DMS53 treated with DMSO at 0.1 percent for 48 hours (cell line): ENCODE measurements at regions not wholly inside any gene's neighbourhood (a gene's known extent, or its start where the extent isn't known, plus 50 kb on each side); places are given as distances from the start of the nearest gene placed in this dataset.
A peak's percentile ranks its signal among the peaks of the same experiment; 100 is the strongest.
"Not testable (repeated sequence)": the region's sequence is repeated elsewhere in the genome, so short reads cannot be mapped to it uniquely, and the experiment has no call there.

ENCODE experiments used
- DNase-seq: peaks from one replicate; lab custom pipeline; 2025; ENCODE audit not compliant: unreplicated experiment; lab: John Stamatoyannopoulos, UW

DNA sequence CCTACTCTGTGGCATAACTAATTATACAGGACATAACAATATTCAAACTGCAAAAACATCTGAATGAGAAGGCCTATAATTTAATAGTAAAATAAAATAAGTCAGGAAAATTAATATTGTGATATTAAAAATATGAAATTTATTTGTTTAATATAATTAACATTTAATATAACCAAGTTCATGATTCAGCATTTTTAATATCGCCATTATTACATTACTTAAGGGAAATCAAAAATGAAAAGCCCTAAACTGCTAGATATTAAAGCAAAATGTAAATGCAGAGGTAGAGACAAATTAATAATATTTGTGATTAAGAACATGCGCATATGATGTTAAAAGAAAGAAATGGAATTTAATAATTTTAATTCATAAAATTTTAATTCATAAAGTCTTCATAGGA is 683.4 kb upstream of the EYS start:
- DNase-seq: no peak

DNA sequence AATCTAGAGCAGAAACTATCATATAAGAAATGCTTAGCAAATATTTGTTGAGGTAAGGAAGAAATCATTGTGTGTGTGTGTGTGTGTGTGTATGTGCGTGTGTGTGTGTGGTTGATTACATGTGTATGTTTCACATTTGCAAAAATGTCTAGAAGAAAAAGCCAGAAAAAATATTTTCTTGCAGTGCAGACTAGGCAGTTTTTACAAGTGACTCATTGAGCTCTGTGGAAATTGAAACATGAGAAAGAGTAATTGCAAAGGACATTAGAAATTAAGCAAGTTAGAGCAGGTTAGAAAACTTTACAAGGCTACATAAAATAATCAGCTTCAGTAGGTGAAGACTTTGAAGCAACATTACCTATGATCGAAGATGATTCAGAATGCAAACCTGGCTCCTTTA is 669.0 kb upstream of the EYS start:
- DNase-seq: no peak

DNA sequence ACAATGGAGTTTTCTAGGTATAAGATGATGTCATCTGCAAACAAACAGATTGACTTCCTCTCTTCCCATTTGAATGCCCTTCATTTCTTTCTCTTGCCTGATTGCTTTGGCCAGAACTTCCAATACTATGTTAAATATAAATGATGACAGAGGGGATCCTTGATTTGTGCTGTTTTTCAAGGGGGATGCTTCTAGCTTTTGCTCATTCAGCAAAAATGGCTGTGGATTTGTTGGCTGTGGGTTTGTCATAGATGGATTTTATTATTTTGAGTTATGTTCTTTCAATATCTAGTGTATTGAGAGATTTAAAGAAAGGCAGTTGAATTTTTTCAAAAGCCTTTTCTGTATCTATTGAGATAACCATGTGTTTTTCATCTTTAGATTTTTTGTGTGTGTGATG is 662.4 kb upstream of the EYS start:
- DNase-seq: no peak

DNA sequence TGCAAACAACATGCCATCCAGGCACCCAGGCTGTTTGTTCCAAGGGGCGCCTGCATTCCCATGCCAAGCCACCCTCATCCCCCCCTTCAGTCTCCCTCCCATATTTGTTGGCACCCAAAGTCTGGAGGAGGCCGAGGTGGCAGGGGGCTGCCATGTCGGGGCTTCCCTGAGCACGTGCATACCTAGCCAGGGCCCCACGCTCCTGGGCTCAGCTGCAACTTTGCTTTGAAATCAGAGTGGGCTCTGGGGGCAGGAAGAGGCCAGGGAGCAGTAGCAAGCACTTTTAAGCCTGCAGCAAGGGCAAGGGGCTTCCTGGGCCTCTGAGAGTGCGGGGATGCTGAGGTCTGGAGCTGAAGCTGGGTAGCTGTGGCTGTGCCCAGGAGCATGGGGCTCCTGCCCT is 655.9 kb upstream of the EYS start:
- no peak for DNase-seq

DNA sequence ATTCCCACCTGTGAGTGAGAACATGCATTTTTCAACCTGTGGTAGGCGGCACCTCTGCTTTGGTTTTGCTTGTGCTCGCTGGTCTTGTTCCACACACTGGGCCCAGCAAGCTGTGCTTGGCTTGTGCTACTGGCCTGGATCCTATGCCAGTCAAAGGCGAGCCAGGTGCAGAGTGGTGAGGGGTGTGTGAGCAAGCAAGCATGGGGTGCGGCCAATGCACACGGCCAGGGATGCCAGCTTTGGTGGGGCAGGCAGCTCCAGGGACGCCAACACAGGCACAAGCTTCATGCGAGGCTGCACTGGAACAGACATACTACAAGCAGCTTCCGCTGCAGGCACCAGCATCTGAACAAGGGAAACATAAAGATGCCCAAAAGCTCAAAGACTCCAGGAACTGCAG is 654.9 kb upstream of the EYS start:
- DNase-seq: no peak

DNA sequence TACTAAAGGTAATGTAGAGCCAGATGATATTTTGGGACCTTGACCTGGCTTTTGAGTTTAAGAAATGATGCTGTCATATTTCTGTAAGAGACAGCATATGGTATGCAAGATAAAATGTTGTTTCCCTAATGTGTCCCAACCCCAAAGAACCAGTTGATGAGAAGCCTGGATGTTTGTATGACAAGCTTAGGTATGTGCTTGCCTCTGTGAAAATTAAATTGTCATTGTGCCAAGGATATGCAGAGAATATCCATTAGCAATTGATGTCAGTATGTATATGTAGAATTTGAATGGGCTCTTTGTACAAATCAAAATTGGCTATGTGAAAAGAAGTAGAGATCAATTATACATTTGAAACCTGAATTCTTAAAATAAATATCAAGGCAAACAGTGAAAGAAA is 650.8 kb upstream of the EYS start:
- no peak for DNase-seq

DNA sequence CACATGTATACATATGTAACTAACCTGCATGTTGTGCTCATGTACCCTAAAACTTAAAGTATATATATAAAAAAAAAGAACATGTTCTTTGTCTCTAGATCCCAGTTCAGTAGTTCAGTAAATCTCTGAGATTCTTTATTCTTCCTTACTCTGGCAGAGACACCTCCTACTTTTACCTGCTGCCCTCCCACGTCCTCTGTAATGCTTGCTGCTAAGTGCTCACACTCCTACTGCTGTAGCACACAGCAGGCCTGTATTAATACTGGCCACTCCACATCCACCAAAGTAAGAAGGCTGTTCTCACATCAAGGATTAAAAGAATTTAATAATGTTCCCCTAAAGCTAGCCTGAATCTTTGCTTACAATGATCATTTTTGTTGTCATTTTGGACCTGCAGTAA is 648.4 kb upstream of the EYS start:
- DNase-seq: no peak

DNA sequence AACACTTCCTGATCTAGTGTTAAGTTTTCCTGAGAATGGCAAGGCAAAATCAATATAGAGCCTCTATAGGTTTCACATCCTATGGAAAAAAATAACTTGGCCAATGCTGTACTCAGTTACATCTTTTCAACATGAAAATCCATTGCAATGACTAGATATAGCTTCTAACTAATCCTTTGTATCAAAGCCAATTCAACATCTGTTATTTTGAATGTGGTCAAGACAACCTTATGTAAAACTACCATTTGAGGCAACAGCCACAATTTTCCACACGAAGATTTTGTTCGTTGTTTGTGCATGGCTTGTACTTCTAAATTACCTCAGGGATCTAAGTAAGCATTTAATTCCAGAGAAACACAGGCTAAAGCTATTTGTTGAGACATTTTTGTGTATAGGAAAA is 637.8 kb upstream of the EYS start:
- DNase-seq: no peak

DNA sequence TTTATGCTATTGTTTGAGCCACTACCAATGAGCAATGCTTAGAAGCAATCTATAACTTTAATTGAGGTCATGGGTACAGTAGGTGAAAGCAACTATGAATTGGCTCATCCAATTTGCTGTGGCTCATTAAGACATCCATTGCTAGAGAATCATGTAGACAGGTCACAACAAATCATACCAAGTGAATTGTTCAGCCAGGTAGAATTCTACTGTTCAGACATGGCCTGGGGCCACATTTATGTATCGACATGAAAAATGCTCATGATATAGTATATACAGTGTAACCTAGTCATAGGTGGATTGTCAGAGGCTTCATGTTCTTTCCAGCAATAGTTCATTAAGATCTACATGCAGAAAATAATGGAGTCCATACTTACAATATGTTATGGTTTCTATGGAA is 633.7 kb upstream of the EYS start:
- no peak for DNase-seq

DNA sequence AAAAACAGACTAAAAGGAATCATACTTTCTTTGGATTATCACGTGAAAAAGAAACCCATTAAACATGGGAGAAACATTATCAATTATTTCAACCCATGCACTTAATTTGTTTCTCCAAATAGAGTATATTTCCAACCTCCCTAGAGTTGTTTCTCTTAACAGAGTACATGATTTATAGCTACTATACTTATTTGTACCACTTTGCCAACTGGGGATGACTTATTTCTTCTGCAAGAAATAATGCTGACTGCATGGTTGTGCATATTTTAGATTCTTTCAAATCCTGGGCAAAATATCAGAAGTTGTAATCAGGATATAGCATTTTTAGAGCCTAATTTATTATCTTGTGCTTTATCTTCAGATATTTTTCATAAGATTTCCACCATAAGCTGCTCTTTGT is 629.1 kb upstream of the EYS start:
- no peak for DNase-seq

DNA sequence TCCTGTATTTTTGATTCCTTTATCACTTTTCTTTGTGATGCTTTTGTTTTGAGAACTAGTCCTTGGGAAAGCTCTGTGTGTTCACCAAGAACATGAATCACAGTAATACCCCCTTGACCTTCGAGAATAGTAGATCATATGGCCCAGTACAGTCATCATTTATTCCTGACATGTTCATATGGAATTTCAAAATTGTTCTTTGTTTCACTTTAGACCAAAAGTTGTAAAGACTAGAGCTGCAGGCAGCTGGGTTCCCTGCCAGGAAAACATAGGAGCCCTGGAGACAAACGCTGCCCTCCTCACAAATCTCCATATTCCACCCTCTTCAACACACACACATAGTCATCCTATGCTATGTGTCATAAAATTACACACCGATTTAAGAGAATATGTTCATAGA is 621.2 kb upstream of the EYS start:
- DNase-seq: no peak

DNA sequence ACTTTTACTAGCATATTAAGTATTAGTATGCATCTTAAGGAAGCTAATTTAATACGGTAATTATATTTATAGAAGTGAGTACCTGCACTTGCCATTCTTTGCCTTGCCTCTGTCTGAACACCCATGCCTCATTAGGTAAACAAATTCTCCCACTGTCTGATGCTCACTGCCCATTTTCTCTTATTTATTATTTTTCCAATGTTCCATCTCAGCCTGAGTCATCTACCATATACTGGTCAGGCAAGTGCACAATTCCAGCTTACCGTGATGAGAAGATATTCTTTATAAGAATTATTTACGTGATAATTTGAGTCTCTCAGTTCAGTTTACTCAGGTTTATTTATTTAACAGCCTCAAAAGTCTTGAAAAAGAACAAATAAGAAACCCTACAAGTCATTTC is 619.2 kb upstream of the EYS start:
- DNase-seq: peak; percentile 56

DNA sequence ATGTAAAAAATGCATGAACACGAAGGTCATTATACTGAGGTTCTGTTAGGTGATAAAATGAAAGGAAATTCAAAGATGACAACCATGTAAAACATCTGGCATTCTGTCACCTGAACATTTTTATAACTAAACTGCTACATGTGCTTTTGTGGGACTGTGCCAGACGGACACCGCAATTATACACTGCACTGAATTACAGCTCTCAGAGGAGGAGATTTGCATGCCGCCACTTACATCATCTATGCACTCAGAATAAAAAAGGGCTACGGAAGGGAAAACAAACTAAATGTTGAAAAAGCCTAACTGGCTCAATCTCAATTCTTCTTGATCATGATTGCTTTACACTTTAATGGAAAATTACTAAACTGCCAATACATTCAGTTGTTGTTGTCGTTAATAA is 614.0 kb upstream of the EYS start:
- no peak for DNase-seq

DNA sequence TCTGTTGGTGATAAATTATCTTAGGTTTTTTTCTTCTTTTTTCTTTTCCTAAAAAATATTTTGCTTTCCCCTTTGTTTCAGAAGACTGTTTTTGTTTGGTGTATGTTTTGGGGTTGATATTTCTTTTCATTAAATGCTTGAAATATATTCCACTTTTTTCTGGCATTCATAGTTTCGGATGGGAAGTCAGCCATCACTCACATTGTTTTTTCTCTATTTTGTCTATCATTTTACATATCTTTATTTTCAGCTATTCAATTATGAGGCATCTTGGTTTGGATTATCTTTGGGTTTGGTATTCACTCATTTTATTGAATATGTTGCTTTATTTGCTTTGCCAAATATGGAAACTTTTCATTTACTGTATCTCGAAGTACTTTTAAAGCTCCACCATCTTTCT is 600.5 kb upstream of the EYS start:
- no peak for DNase-seq

DNA sequence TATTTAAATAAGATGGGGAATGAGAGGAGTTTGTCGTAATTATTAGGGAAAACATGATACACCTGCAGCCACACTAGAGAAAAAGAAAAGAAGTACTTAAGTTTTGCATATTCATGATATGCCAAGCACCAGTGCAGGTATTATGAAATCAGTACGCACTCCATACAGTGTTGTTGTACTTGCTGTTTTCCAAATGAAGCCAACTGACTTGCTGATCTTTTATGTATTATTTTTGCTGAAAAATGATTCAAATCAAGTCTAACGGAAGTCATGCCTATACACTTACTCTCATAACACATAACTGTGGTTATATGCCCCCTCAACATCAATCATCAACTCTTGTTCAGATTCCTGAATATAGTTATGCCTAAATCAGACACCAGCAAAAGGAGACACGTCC is 584.9 kb upstream of the EYS start:
- no peak for DNase-seq

DNA sequence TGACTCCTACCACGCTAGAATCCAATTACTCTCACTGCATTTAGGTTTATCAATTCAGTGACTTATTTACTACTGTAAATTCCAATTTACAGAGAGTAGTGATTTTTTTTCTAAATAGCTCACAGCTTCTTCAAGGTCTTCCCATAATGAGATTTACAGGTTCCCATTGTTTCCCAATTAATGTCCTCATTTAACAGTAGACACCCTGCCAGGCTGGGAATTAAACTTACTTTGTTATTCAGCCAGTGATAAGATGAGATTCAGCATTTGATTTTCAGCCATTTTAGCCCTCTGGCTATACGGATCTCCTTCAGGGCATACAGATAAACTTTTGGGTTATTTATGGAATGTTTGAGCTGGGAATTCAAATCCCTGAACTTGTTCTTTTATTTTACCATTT is 582.9 kb upstream of the EYS start:
- no peak for DNase-seq

DNA sequence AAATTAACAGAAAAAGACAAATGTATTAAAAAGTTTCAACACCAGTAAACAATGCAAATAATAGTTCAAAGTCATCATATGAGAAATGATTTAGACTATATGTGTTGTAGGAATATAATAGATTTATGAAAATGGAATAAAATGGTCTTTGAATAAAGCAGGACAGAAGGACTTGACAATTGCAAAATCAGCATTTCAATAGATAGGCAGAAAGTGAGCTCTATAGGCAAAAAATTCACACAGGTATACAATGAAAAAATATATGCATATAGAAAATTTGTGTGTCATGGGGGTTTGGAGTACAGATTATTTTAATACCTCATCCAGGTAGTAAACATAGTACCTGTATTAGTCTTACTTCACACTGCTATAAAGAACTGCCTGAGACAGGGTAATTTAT is 571.1 kb upstream of the EYS start:
- DNase-seq: no peak

DNA sequence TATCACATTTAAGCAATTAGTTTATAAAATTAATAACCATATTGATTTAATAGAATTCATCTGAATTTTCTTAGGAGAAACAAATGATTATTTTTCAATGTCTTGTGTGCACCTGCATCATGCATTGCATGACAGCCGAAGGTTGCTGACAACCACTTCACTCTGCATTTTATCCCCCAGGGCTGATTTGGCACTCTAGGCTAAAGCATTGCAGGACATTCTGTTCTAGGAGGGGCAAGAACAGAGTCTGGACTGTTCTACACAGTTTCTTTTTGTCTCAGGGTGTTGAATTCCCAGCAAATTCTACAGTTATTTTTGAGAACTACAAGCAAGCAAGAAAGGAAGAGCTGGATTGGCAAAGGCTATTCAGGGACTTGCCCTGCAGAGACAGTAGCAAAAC is 570.4 kb upstream of the EYS start:
- no peak for DNase-seq

DNA sequence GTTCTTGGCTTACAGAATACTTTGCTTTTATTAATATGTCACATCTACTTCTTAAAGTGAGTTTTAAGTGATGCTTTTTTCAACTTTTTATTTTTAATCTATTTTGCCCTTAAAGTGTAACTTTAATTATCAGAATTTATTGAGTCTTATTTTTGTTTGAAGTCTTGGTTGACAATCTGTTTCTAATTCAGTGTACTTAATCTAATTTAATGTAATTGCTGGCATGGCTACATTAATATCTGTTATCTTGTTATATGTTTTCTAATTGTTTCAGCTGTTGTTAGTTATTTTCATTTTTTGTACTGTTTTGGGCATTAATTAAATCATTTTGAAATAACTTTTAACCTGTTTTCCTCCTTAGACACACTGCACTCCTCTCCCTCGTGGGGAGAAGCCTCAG is 558.7 kb upstream of the EYS start:
- DNase-seq: no peak

DNA sequence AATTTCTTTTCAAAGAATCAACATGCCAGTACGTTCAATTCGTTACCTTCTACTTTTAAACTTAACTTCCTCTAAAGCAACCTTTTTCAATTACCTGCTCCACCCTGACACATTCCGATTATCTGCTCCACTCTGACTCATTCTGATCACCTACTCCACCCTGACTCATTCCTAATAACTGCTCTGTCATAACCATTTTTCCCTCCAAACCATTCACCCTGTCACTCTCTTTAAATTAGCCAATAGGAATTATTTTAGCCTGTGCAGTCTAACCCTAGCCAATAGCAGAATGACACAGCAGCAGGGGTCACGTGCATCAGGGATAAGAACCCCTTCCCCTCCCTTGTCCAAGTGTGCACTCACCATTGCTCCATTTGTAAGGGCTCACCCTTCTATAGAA is 557.4 kb upstream of the EYS start:
- DNase-seq: no peak

DNA sequence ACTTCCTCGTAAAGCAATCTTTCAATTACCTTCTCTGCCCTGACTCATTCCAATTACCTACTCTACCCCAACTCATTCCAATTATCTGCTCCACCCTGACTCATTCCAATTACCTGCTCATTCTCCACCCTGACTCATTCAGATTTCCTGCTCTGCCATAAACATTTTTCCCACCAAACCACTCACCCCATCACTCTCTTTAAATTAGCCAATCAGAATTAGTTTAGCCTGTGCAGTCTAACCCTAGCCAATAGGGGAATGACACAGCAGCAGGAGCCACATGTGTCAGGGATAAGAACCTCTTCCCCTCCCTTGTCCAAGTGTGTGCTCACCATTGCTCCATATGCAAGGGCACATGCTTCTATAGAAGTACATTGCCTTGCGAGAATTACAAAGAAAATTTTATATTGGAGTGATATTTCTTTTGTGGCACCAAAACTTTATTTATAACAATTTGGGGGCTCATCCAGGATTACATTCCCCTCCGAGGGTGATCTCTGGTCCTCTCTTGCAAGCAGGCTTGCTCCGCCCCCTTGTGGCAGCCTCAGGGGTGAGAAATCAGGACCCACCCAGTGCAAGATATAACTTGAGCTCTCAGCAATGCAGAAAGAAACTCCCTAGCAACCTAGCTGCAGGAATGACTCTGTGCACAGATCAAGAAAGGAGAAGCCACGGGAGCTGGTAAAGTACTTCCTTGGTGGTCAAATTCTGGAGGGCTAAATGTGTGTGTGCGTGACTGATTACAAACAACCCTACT is 551.9 kb upstream of the EYS start:
- DNase-seq: not testable (repeated sequence)

DNA sequence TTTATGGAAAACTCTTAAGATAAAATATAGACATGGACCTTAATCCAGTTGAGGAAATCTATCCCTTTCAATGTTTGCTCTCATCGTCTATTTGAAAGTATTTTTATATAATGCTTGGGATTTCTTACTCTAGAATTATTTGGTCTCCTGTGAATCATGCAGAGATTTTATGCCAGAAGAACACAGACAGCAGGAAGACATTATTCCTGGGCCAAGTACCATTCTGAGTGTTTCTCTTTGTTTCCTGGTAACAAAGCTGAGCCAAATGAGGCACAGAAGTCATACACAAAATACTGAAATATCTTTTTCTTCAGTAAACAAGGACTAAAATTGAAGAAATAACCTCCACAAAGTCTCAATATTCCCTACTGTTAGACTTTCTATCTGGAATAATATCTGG is 538.2 kb upstream of the EYS start:
- DNase-seq: no peak

DNA sequence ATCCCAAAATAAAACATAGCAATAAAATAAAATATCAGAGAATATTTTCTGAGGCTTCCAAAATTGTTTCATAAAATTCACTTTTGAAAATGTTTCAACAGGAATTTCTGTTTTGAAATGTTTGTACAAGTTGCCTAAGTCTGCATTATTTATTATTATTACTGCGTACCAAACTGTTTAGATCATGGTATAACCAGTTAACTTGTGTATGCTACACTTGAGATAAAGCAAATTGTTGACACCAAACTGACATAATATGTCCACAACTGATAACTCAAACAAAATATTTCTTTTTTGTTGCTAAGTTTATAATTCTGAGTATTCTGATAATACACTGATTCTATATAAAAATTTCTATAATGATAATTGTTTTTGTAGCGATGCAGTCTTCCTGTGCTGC is 531.8 kb upstream of the EYS start:
- DNase-seq: no peak

DNA sequence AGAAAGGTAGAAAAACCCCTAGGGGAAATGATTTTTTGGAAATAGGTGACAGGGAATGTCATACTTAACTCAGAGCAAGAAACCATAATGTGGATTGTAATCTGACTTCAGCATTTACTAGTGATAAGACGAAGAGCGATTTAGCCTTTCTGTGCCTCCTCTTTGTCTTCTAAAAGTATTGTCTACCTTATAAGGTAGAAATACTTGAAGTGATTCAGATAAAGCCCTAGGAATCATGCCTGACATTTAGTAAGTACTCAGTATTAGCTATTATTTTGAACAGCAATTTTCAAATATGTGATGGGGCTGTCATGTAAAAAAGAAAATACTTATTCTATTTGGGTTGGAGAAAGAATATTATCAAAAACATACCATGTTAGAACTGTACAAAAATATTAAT is 525.9 kb upstream of the EYS start:
- no peak for DNase-seq
